Endothelial cell of umbilical vein (primary cell): ENCODE measurements at regions not wholly inside any gene's neighbourhood (a gene's known extent, or its start where the extent isn't known, plus 50 kb on each side); places are given as distances from the start of the nearest gene placed in this dataset.

Source experiments
- BruUV-seq: library from RNA; stranded (reverse); fragments of 400-500 nt; replicated peaks from 2 replicates; lab custom pipeline; 2021; lab: Mats Ljungman, UMichigan
- CTCF ChIA-PET: fragments of 300-600, 350-600 bp; sonication (Branson Sonifier 250); formaldehyde crosslinking; loops from one replicate; lab custom pipeline; 2021; ENCODE audit warnings: antibody characterized with exemption, inconsistent platforms; lab: Charles Lee
- POLR2A ChIA-PET: fragments of 300-600, 350-600 bp; sonication (Branson Sonifier 250); formaldehyde crosslinking; loops from one replicate; lab custom pipeline; 2021; ENCODE audit warnings: antibody characterized with exemption, inconsistent platforms; lab: Charles Lee
- DNase-seq: peaks from one replicate; pipeline ENCODE4 v3.0.0-alpha.2; 2011; ENCODE audit warnings: low read depth, low spot score
- FAIRE-seq: peaks from 2 replicates; lab custom pipeline; 2011; peaks lifted over from hg19 to GRCh38; lab: Jason Lieb, UNC
- H2AFZ ChIP-seq: 2 replicates; pipeline ENCODE4 v1.6.0; 2012; ENCODE audit warnings: low read depth, low read length, control low read depth, inconsistent platforms
- H3K27ac ChIP-seq: 2 replicates; pipeline ENCODE4 v1.5.1; 2011; ENCODE audit warnings: low read depth, mild to moderate bottlenecking, control low read depth, low read length, moderate library complexity; ENCODE audit not compliant: insufficient read depth
- H3K27me3 ChIP-seq, 2 experiments: 2 replicates each; pipeline versions ENCODE4 v1.6.0 to v1.6.1; 2011; ENCODE audit warnings: low read length in 2 of 2, mixed read lengths in 1 of 2; ENCODE audit not compliant: control insufficient read depth in 2 of 2, insufficient read depth in 2 of 2
- H3K36me3 ChIP-seq, 2 experiments: 2 replicates in 1 of 2; 3 replicates in 1 of 2; pipeline ENCODE4 v1.5.1; 2011; ENCODE audit warnings: low read length in 2 of 2, mild to moderate bottlenecking in 1 of 2, moderate library complexity in 1 of 2; ENCODE audit not compliant: control insufficient read depth in 2 of 2, insufficient read depth in 2 of 2; ENCODE audit errors: extremely low read depth in 1 of 2
- H3K4me1 ChIP-seq: 3 replicates; pipeline ENCODE4 v1.5.1; 2011; ENCODE audit warnings: mild to moderate bottlenecking, low read length; ENCODE audit not compliant: control insufficient read depth, insufficient read depth; ENCODE audit errors: extremely low read depth
- H3K4me2 ChIP-seq: 2 replicates; pipeline ENCODE4 v1.6.1; 2011; ENCODE audit warnings: low read length, control low read depth, mixed read lengths; ENCODE audit not compliant: insufficient read depth
- H3K4me3 ChIP-seq, 3 experiments: fragments of 200-600 bp in 1 of 3; sonication (generic), shearing (Covaris generic) in 1 of 3; replicated peaks in 1 of 3; 2 replicates each; pipeline ENCODE4 v1.5.1; 2011 to 2016; ENCODE audit warnings: control low read depth in 3 of 3, low read length in 3 of 3, mild to moderate bottlenecking in 2 of 3, inconsistent platforms in 1 of 3, low read depth in 1 of 3, moderate library complexity in 1 of 3; ENCODE audit not compliant: insufficient read depth in 1 of 3
- H3K79me2 ChIP-seq: 2 replicates; pipeline ENCODE4 v1.6.0; 2012; ENCODE audit warnings: low read length, inconsistent platforms; ENCODE audit not compliant: control insufficient read depth, insufficient read depth
- H3K9ac ChIP-seq: replicated peaks from 2 replicates; pipeline ENCODE3; 2011; ENCODE audit warnings: low read length, control low read depth; ENCODE audit not compliant: insufficient read depth; ENCODE audit errors: extremely low read depth
- H3K9me1 ChIP-seq: replicated peaks from 3 replicates; pipeline ENCODE4 v1.6.0; 2011; ENCODE audit warnings: mild to moderate bottlenecking, low read length; ENCODE audit not compliant: control insufficient read depth, insufficient read depth; ENCODE audit errors: extremely low read depth
- H3K9me3 ChIP-seq: replicated peaks from 2 replicates; pipeline ENCODE4 v1.5.1; 2012; ENCODE audit warnings: low read length, inconsistent platforms; ENCODE audit not compliant: control insufficient read depth, insufficient read depth
- H4K20me1 ChIP-seq: replicated peaks from 2 replicates; pipeline ENCODE3; 2011; ENCODE audit warnings: mild to moderate bottlenecking, low read length; ENCODE audit not compliant: control insufficient read depth, insufficient read depth; ENCODE audit errors: extremely low read depth
- CTCF ChIP-seq, 2 donors: IDR thresholded peaks; 1 replicate in 1 of 2; 2 replicates in 1 of 2; pipeline ENCODE4 v1.5.1; 2011; ENCODE audit warnings: low read length in 2 of 2, mild to moderate bottlenecking in 2 of 2, moderate library complexity in 2 of 2, control low read depth in 1 of 2, inconsistent platforms in 1 of 2, low read depth in 1 of 2; ENCODE audit not compliant: insufficient read depth in 1 of 2; ENCODE audit errors: extremely low read depth in 1 of 2
- EZH2 ChIP-seq: IDR thresholded peaks from 2 replicates; pipeline ENCODE4 v1.6.1; 2012; ENCODE audit warnings: borderline replicate concordance, low read depth, mild to moderate bottlenecking, moderate library complexity, low read length, inconsistent platforms; ENCODE audit not compliant: severe bottlenecking
- FOS ChIP-seq: IDR thresholded peaks from 2 replicates; pipeline ENCODE4 v1.6.1; 2011; ENCODE audit warnings: mild to moderate bottlenecking, low read length, moderate library complexity, borderline replicate concordance; ENCODE audit not compliant: insufficient read depth
- GATA2 ChIP-seq: IDR thresholded peaks from 2 replicates; pipeline ENCODE4 v1.7.0; 2011; ENCODE audit warnings: low read depth, mild to moderate bottlenecking, moderate library complexity, mixed read lengths, low read length; ENCODE audit not compliant: insufficient read length, insufficient read depth
- JUN ChIP-seq: IDR thresholded peaks from 2 replicates; pipeline ENCODE4 v1.6.1; 2011; ENCODE audit warnings: borderline replicate concordance, low read depth; ENCODE audit not compliant: insufficient read length, insufficient read depth
- MAX ChIP-seq: IDR thresholded peaks from 2 replicates; pipeline ENCODE4 v1.6.1; 2011; ENCODE audit not compliant: insufficient read depth, insufficient read length
- MYC ChIP-seq: IDR thresholded peaks from one replicate; pipeline ENCODE4 v1.6.1; 2011; ENCODE audit warnings: mild to moderate bottlenecking, low read depth, low read length
- POLR2A ChIP-seq: IDR thresholded peaks from 2 replicates; pipeline ENCODE4 v1.6.1; 2012; ENCODE audit warnings: low read depth, mild to moderate bottlenecking, control low read depth, low read length
- POLR2AphosphoS5 ChIP-seq: IDR thresholded peaks from 2 replicates; pipeline ENCODE4 v1.6.1; 2012; ENCODE audit warnings: low read depth, mild to moderate bottlenecking, control low read depth, low read length, moderate library complexity; ENCODE audit not compliant: insufficient read depth
- dilution Hi-C: fragments of 300-500 bp; cut with MboI; formaldehyde crosslinking; loops from one replicate; pipeline ENCODE4 v1.15.0; 2019; ENCODE audit warnings: low sequenced_read_pairs; ENCODE audit not compliant: extremely low pct_ligation_motif_present
- intact Hi-C: fragments of 100-400 bp; cut with micrococcal nuclease; formaldehyde crosslinking; loops from one replicate; pipeline ENCODE4 v1.10.0; 2022

- H3K9me3 ChIP-seq: no peaks in the 10 kb centered on the region
- no peaks in the 10 kb centered on the region for H3K27me3 ChIP-seq
- intact Hi-C loops (no loop called here), dilution Hi-C loops (no loop called here)
- ChIA-PET CTCF (interaction anchor here (0.7 kb wide), 1 partner anchor 16 kb away, joined by 3 read pairs; no protein-coding TSS in a partner anchor), POLR2A (no interaction called here)
- no peak overlapping the region for H2AFZ ChIP-seq
- DNase-seq (no peak), FAIRE-seq (no peak)
- H3K4me2 ChIP-seq: no peak overlapping the region
- H3K4me3 ChIP-seq: no peak overlapping the region
- BruUV-seq: no TSS peak
- no peaks in the 10 kb centered on the region for H3K36me3 ChIP-seq
- TF ChIP-seq MYC (no peak), GATA2 (no peak), EZH2 (no peak)
- no peaks in the 10 kb centered on the region for H3K9me1 ChIP-seq
- no peak overlapping the region for H3K9ac ChIP-seq
- H3K4me1 ChIP-seq: no peaks in the 10 kb centered on the region
- H4K20me1 ChIP-seq: no peaks in the 10 kb centered on the region
- H3K27ac ChIP-seq: no peak overlapping the region
- H3K79me2 ChIP-seq: no peaks in the 10 kb centered on the region
Measured at GRCh38 chr4:128363966-128364365, 76.4 kb upstream of the PGRMC2 start.

GRCh38 chr4:128362760-128363159 is 75.1 kb upstream of the PGRMC2 start:
- Histone ChIP-seq H3K27me3 (no peaks in the 10 kb centered on the region), H3K4me2 (no peak overlapping the region), H3K9me1 (no peaks in the 10 kb centered on the region), H3K36me3 (no peaks in the 10 kb centered on the region), H2AFZ (no peak overlapping the region), H3K9ac (no peak overlapping the region), H3K79me2 (no peaks in the 10 kb centered on the region), H3K9me3 (no peaks in the 10 kb centered on the region), H3K4me1 (peaks cover 3% of the 10 kb centered on the region), H3K4me3 (no peak overlapping the region), H4K20me1 (no peaks in the 10 kb centered on the region), H3K27ac (no peak overlapping the region)
- no peak for DNase-seq
- ChIA-PET POLR2A (no interaction called here), CTCF (no interaction called here)
- TF ChIP-seq JUN: no peak
- TF ChIP-seq POLR2A: no peak
- no peak for TF ChIP-seq FOS
- TF ChIP-seq MYC: no peak
- TF ChIP-seq EZH2: no peak
- TF ChIP-seq MAX: no peak
- TF ChIP-seq GATA2: no peak
- no peak for TF ChIP-seq POLR2AphosphoS5
- TF ChIP-seq CTCF (IDR thresholded peaks at IDR 0.05; ENCODE audit: extremely low read depth in 1 of 2, insufficient read depth in 1 of 2, low read depth in 1 of 2, low read length in 2 of 2): no peak
- FAIRE-seq: no peak
- BruUV-seq: no TSS peak
- dilution Hi-C loops (no loop called here), intact Hi-C loops (no loop called here)
